PC-3 (cell line): ENCODE measurements at regions not wholly inside any gene's neighbourhood (a gene's known extent, or its start where the extent isn't known, plus 50 kb on each side); places are given as distances from the start of the nearest gene placed in this dataset.

Experiments used
- ATAC-seq: fragments of 200-7000 bp; cut with Tn5 transposase; 2 replicates; pipeline ENCODE4 v1.9.1; 2020; ENCODE audit warnings: mild to moderate bottlenecking, moderate library complexity
- BruUV-seq: library from RNA; stranded (reverse); fragments of 400-500 nt; replicated peaks from 2 replicates; lab custom pipeline; 2021; lab: Mats Ljungman, UMichigan
- CTCF ChIA-PET: fragments of 300-600 bp; sonication (Branson Sonifier 250); formaldehyde crosslinking; loops from one replicate; lab custom pipeline; 2022; ENCODE audit warnings: antibody characterized with exemption; lab: Charles Lee
- POLR2A ChIA-PET: fragments of 300-600 bp; sonication (Branson Sonifier 250); formaldehyde crosslinking; loops from one replicate; lab custom pipeline; 2022; ENCODE audit warnings: antibody characterized with exemption; ENCODE audit not compliant: unreplicated experiment; lab: Charles Lee
- DNase-seq: peaks from one replicate; pipeline ENCODE4 v3.0.0-alpha.2; 2015
- H2AFZ ChIP-seq: fragments of 300-600 bp; sonication (generic); 2 replicates; pipeline ENCODE4 v1.6.0; 2016; ENCODE audit warnings: antibody characterized with exemption, low read length
- H3F3A ChIP-seq: fragments of 300-600 bp; sonication (generic); one replicate; pipeline ENCODE4 v1.6.0; 2017; ENCODE audit warnings: antibody characterized with exemption, low read length, control low read depth, mild to moderate bottlenecking; ENCODE audit not compliant: unreplicated experiment
- H3K27ac ChIP-seq: fragments of 300-600 bp; sonication (generic); 2 replicates; pipeline ENCODE4 v1.5.1; 2016; ENCODE audit warnings: mild to moderate bottlenecking, low read length
- H3K27me3 ChIP-seq: fragments of 300-600 bp; sonication (generic); 2 replicates; pipeline ENCODE4 v1.6.1; 2016; ENCODE audit warnings: low read length, mixed read lengths
- H3K36me3 ChIP-seq: fragments of 300-600 bp; sonication (generic); 2 replicates; pipeline ENCODE4 v1.6.1; 2016; ENCODE audit warnings: low read depth, mixed run types, low read length, mixed read lengths
- H3K4me1 ChIP-seq: fragments of 300-600 bp; sonication (generic); 2 replicates; pipeline ENCODE4 v1.5.1; 2016; ENCODE audit warnings: low read length; ENCODE audit not compliant: insufficient read depth
- H3K4me2 ChIP-seq: fragments of 300-600 bp; sonication (generic); 2 replicates; pipeline ENCODE4 v1.6.0; 2016; ENCODE audit warnings: low read length
- H3K4me3 ChIP-seq: fragments of 300-600 bp; sonication (generic); 2 replicates; pipeline ENCODE4 v1.5.1; 2016; ENCODE audit warnings: mild to moderate bottlenecking, low read length, mixed read lengths
- H3K79me2 ChIP-seq: fragments of 300-600 bp; sonication (generic); 2 replicates; pipeline ENCODE4 v1.6.1; 2017; ENCODE audit warnings: low read length, mixed read lengths
- H3K9ac ChIP-seq: fragments of 300-600 bp; sonication (generic); 2 replicates; pipeline ENCODE4 v1.6.0; 2016; ENCODE audit warnings: mild to moderate bottlenecking, low read length
- H3K9me2 ChIP-seq: fragments of 300-600 bp; sonication (generic); replicated peaks from 2 replicates; pipeline ENCODE4 v1.6.1; 2016; ENCODE audit warnings: mixed run types, low read length, mixed read lengths
- H3K9me3 ChIP-seq: fragments of 300-600 bp; sonication (generic); 2 replicates; pipeline ENCODE4 v1.6.1; 2016; ENCODE audit warnings: low read length, mixed read lengths
- H4K20me1 ChIP-seq: fragments of 300-600 bp; sonication (generic); 2 replicates; pipeline ENCODE4 v1.6.1; 2016; ENCODE audit warnings: low read length, mixed read lengths
- EZH2 ChIP-seq: fragments of 300-600 bp; sonication (generic); IDR thresholded peaks from one replicate; pipeline ENCODE4 v1.6.1; 2017; ENCODE audit warnings: antibody characterized with exemption, mild to moderate bottlenecking, low read length; ENCODE audit not compliant: unreplicated experiment
- EZH2phosphoT487 ChIP-seq: fragments of 300-600 bp; sonication (generic); IDR thresholded peaks from 2 replicates; pipeline ENCODE4 v1.6.1; 2018; ENCODE audit warnings: mild to moderate bottlenecking, antibody characterized with exemption, low read length, borderline replicate concordance
- intact Hi-C: fragments of 100-400 bp; cut with micrococcal nuclease; formaldehyde crosslinking; loops from 2 replicates; pipeline ENCODE4 v1.9.0; 2023
- TF ChIP-seq, protein P1 (sequence below): fragments of 300-600 bp; sonication (generic); conservative IDR thresholded peaks from 2 replicates; pipeline ENCODE4 v1.5.1; 2017; ENCODE audit warnings: antibody characterized with exemption, low read depth, mild to moderate bottlenecking, low read length

DNA sequence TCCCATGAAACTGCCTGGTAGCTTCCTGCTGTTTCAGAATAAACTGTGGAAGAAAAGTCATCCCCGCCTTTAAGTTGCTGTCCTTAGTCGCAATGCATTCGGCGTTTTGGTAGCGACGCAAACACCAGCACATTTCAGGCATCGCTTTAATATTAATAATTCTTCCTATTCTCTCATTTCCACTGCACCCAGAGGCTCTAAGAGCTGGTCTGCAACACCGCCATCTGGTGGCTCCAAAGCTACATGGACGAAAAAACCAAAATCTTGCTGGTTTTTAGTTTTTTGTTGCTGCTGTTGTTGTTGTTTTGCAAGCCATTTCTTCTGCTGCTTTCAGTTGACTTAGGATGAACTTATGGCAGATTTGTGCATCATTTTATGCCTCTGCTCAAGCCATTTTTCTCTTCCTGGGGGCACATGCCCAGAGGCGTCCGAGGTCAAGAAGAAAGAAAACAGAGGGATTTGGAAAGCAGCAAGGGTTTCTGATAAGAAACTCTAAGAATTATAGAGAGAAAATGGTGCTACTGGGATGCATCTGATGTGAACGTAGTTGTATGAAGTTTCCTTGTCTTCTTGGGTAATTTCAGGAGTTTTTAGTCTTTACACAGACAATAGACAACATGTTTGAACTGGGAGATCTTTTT, 345.4 kb upstream of the KIRREL3 start:
- peak overlapping the region; percentile 33 for H3K4me2 ChIP-seq
- H3K4me1 ChIP-seq = no peaks in the 10 kb centered on the region
- H3K9ac ChIP-seq = no peak overlapping the region
- H4K20me1 ChIP-seq = no peaks in the 10 kb centered on the region
- DNase-seq (peak; percentile 64), ATAC-seq (no peak)
- no peak overlapping the region for H3K27ac ChIP-seq
- H3K36me3 ChIP-seq = no peaks in the 10 kb centered on the region
- no peak overlapping the region for H3K4me3 ChIP-seq
- H3F3A ChIP-seq = no peaks in the 10 kb centered on the region
- CTCF ChIA-PET = no interaction called here
- intact Hi-C loops = loop anchor here (5.0 kb wide), 1 partner anchor 1034 kb away; no protein-coding TSS in a partner anchor
- no peaks in the 10 kb centered on the region for H3K79me2 ChIP-seq
- peaks cover 4% of the 10 kb centered on the region; the same call in 1 of the 2 replicates for H3K9me3 ChIP-seq
- TF ChIP-seq, protein P1, sequence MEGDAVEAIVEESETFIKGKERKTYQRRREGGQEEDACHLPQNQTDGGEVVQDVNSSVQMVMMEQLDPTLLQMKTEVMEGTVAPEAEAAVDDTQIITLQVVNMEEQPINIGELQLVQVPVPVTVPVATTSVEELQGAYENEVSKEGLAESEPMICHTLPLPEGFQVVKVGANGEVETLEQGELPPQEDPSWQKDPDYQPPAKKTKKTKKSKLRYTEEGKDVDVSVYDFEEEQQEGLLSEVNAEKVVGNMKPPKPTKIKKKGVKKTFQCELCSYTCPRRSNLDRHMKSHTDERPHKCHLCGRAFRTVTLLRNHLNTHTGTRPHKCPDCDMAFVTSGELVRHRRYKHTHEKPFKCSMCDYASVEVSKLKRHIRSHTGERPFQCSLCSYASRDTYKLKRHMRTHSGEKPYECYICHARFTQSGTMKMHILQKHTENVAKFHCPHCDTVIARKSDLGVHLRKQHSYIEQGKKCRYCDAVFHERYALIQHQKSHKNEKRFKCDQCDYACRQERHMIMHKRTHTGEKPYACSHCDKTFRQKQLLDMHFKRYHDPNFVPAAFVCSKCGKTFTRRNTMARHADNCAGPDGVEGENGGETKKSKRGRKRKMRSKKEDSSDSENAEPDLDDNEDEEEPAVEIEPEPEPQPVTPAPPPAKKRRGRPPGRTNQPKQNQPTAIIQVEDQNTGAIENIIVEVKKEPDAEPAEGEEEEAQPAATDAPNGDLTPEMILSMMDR = peak; percentile 84
- TF ChIP-seq EZH2phosphoT487 = no peak
- BruUV-seq = no TSS peak
- POLR2A ChIA-PET = no interaction called here
- H2AFZ ChIP-seq = no peak overlapping the region
- no peaks in the 10 kb centered on the region for H3K27me3 ChIP-seq
- H3K9me2 ChIP-seq = no peaks in the 10 kb centered on the region

DNA sequence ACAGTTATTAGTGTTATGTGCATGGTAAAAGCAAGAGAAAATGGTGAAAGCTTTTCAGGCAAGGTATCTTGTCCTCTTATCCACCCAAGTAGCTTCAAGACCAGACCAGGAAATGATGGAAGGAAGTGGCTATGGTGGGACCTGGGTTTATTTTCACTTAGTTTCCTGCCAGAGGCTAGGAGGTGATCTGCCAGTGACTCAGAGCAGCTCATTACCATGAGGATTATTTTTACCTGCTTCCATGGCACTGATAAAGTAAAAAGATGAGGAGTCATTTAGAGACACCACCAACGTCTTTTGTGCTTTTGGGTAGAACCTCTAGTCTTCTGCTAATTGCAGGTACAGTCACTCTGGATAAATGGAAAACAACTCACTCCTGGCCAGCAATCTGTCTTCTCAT, 339.9 kb upstream of the KIRREL3 start:
- DNase-seq = no peak
- Histone ChIP-seq H3K36me3 (no peaks in the 10 kb centered on the region), H4K20me1 (no peaks in the 10 kb centered on the region), H2AFZ (no peak overlapping the region), H3K27ac (no peak overlapping the region), H3K9me2 (0 out of 2 replicates have a peak, but pooled peaks cover 3% of the 10 kb centered on the region), H3K9ac (no peak overlapping the region), H3K27me3 (0 out of 2 replicates have a peak, but pooled peaks cover 8% of the 10 kb centered on the region), H3K79me2 (no peaks in the 10 kb centered on the region), H3K9me3 (no peaks in the 10 kb centered on the region), H3F3A (no peaks in the 10 kb centered on the region), H3K4me2 (no peak overlapping the region), H3K4me3 (no peak overlapping the region), H3K4me1 (no peaks in the 10 kb centered on the region)
- intact Hi-C loops = no loop called here
- BruUV-seq = no TSS peak
- TF ChIP-seq, protein P1 = no peak
- TF ChIP-seq EZH2 (no peak), EZH2phosphoT487 (no peak)
- CTCF ChIA-PET = no interaction called here
- POLR2A ChIA-PET = no interaction called here
- no peak for ATAC-seq

DNA sequence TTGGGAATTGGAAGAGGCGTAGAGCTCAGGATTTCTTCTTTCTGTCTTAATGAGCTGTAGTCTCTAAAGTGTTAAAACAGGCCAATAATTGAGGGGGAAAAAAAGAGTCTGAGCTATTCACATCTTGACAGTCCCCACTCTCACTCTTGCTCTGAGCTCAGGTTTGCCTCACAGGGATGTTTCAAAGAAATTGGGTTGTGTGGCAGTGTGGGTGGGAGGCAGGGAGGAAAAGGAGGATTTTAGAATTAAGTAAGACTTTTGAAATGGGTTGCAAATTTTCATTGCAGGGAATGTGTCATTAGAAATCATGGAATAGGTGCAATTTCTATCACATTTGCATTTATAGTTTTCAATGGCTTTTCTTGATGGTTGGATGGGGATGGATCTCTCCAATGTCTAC, 338.8 kb upstream of the KIRREL3 start:
- no peak overlapping the region for H3K4me2 ChIP-seq
- no peak overlapping the region for H2AFZ ChIP-seq
- ATAC-seq (no peak), DNase-seq (no peak)
- no peak overlapping the region for H3K27ac ChIP-seq
- intact Hi-C loops = no loop called here
- H3K27me3 ChIP-seq = 0 out of 2 replicates have a peak, but pooled peaks cover 8% of the 10 kb centered on the region
- no peaks in the 10 kb centered on the region for H3K36me3 ChIP-seq
- TF ChIP-seq, protein P1 = no peak
- TF ChIP-seq EZH2 = no peak
- TF ChIP-seq EZH2phosphoT487 = no peak
- H3K4me3 ChIP-seq = no peak overlapping the region
- no peaks in the 10 kb centered on the region for H3F3A ChIP-seq
- no peaks in the 10 kb centered on the region for H3K9me3 ChIP-seq
- no TSS peak for BruUV-seq
- H3K79me2 ChIP-seq = no peaks in the 10 kb centered on the region
- H3K4me1 ChIP-seq = no peaks in the 10 kb centered on the region
- CTCF ChIA-PET = no interaction called here
- no peaks in the 10 kb centered on the region for H4K20me1 ChIP-seq
- H3K9ac ChIP-seq = no peak overlapping the region
- 0 out of 2 replicates have a peak, but pooled peaks cover 3% of the 10 kb centered on the region for H3K9me2 ChIP-seq
- POLR2A ChIA-PET = no interaction called here
